Endodermal cell (in vitro differentiated cells): ENCODE measurements at regions not wholly inside any gene's neighbourhood (a gene's known extent, or its start where the extent isn't known, plus 50 kb on each side); places are given as distances from the start of the nearest gene placed in this dataset.

Source experiments
- DNase-seq: peaks from one replicate; pipeline ENCODE4 v3.0.0-alpha.2; 2017
- H3K27ac ChIP-seq: 2 replicates; pipeline ENCODE4 v1.5.1; 2013; ENCODE audit warnings: mild to moderate bottlenecking, low read depth, low read length, moderate library complexity
- H3K27me3 ChIP-seq: 2 replicates; pipeline ENCODE4 v1.6.1; 2013; ENCODE audit warnings: mild to moderate bottlenecking, low read length, moderate library complexity; ENCODE audit not compliant: insufficient read depth, control insufficient read depth, poor library complexity, severe bottlenecking
- H3K36me3 ChIP-seq: 2 replicates; pipeline ENCODE4 v1.7.0; 2013; ENCODE audit warnings: mild to moderate bottlenecking, low read length, moderate library complexity; ENCODE audit not compliant: control insufficient read depth, insufficient read depth
- H3K4me1 ChIP-seq: one replicate; pipeline ENCODE4 v1.7.0; 2013; ENCODE audit warnings: low read length; ENCODE audit not compliant: control insufficient read depth, insufficient read depth
- H3K4me3 ChIP-seq: 2 replicates; pipeline ENCODE4 v1.5.1; 2013; ENCODE audit warnings: mild to moderate bottlenecking, low read length, moderate library complexity
- H3K9ac ChIP-seq: 2 replicates; pipeline ENCODE4 v1.6.1; 2013; ENCODE audit warnings: mild to moderate bottlenecking, low read length, moderate library complexity; ENCODE audit not compliant: poor library complexity, severe bottlenecking; ENCODE audit errors: extremely low read depth
- H3K9me3 ChIP-seq: 2 replicates; pipeline ENCODE4 v1.6.1; 2013; ENCODE audit warnings: mild to moderate bottlenecking, low read length, moderate library complexity; ENCODE audit not compliant: control insufficient read depth
- H3K27ac Mint-ChIP-seq: 2 replicates; pipeline ENCODE4 v1.8.0; 2020; ENCODE audit warnings: mixed read lengths
- H3K27me3 Mint-ChIP-seq: 2 replicates; pipeline ENCODE4 v1.8.0; 2021; ENCODE audit warnings: mild to moderate bottlenecking, mixed read lengths; ENCODE audit not compliant: insufficient read depth
- H3K36me3 Mint-ChIP-seq: 2 replicates; pipeline ENCODE4 v1.8.0; 2020; ENCODE audit warnings: low read depth, mixed read lengths
- H3K4me1 Mint-ChIP-seq: 2 replicates; pipeline ENCODE4 v1.8.0; 2020; ENCODE audit warnings: mixed read lengths
- H3K4me3 Mint-ChIP-seq: 2 replicates; pipeline ENCODE4 v1.8.0; 2020; ENCODE audit warnings: mild to moderate bottlenecking, moderate library complexity, mixed read lengths
- H3K9me3 Mint-ChIP-seq: 2 replicates; pipeline ENCODE4 v1.8.0; 2020; ENCODE audit warnings: mild to moderate bottlenecking, mixed read lengths
- WGBS, 2 experiments: methylation state at CpG; one replicate each; pipeline versions ENCODE4 v1.1.5 to v1.1.7; 2013; ENCODE audit warnings: missing lambda C conversion rate in 2 of 2, mixed read lengths in 1 of 2; ENCODE audit not compliant: insufficient coverage in 1 of 2, insufficient read length in 1 of 2; 5-methylcytosine and 5-hydroxymethylcytosine counted together
- TF ChIP-seq, protein P1 (sequence below): fragments of 200-600 bp; sonication (generic); conservative IDR thresholded peaks from 2 replicates; pipeline ENCODE4 v1.5.0; 2021; ENCODE audit warnings: antibody characterized with exemption, mild to moderate bottlenecking

DNA sequence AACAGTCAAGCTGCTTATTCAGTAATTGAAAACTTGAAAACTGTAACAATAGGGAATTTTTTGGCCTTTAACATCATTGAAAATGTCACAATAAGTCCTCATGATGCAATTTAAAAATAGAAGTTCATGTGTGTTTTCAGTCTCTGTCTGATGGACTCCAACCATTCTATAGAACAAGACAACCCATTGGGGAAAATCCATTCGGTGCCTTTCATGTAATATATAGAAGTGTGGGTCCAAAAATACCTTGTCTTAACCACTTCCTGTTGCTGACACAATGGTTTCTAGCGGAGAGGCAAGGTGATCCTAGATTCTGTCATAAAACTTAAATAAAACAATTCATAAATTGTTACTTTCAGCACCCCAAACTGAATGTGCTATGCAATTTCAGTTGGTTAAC is 1131.3 kb upstream of the MAP3K7 start:
- H3K36me3 Mint-ChIP-seq: no peaks in the 10 kb centered on the region
- Histone ChIP-seq H3K4me1 (no peaks in the 10 kb centered on the region), H3K9ac (no peak overlapping the region), H3K27me3 (no peaks in the 10 kb centered on the region), H3K36me3 (no peaks in the 10 kb centered on the region), H3K4me3 (no peak overlapping the region), H3K9me3 (no peaks in the 10 kb centered on the region), H3K27ac (no peak overlapping the region)
- H3K27ac Mint-ChIP-seq: no peak overlapping the region
- 92% methylated on average over 2 of the region's 2 CpGs; no CpG with 5 or more reads in 1 of the 2 experiments for WGBS, 2 experiments
- H3K4me3 Mint-ChIP-seq: no peak overlapping the region
- TF ChIP-seq, protein P1, sequence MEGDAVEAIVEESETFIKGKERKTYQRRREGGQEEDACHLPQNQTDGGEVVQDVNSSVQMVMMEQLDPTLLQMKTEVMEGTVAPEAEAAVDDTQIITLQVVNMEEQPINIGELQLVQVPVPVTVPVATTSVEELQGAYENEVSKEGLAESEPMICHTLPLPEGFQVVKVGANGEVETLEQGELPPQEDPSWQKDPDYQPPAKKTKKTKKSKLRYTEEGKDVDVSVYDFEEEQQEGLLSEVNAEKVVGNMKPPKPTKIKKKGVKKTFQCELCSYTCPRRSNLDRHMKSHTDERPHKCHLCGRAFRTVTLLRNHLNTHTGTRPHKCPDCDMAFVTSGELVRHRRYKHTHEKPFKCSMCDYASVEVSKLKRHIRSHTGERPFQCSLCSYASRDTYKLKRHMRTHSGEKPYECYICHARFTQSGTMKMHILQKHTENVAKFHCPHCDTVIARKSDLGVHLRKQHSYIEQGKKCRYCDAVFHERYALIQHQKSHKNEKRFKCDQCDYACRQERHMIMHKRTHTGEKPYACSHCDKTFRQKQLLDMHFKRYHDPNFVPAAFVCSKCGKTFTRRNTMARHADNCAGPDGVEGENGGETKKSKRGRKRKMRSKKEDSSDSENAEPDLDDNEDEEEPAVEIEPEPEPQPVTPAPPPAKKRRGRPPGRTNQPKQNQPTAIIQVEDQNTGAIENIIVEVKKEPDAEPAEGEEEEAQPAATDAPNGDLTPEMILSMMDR: no peak
- H3K4me1 Mint-ChIP-seq: no peaks in the 10 kb centered on the region
- H3K9me3 Mint-ChIP-seq: no peaks in the 10 kb centered on the region
- DNase-seq: no peak
- H3K27me3 Mint-ChIP-seq: no peaks in the 10 kb centered on the region

DNA sequence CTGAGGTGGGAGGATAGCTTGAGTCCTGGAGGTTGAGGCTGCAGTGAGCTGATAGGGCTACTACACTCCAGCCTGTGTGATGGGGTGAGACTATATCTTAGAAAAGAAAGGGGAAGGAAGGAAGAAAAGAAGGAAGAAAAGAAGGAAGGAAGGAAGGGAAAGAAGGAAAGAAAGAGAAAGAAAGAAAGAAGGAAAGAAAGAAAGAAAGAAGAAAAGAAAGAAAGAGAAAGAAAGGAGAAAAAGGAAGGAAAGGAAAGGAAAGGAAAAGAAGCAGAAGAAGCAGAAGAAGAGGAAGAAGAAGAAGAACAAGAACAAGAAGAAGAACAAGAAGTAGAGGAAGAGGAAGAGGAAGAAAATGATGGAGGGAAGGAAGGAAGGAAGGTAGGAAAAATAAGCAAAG is 1130.2 kb upstream of the MAP3K7 start:
- Histone ChIP-seq H3K4me1 (no peaks in the 10 kb centered on the region), H3K27me3 (no peaks in the 10 kb centered on the region), H3K36me3 (no peaks in the 10 kb centered on the region), H3K9me3 (no peaks in the 10 kb centered on the region), H3K9ac (no peak overlapping the region), H3K4me3 (no peak overlapping the region), H3K27ac (no peak overlapping the region)
- no peak overlapping the region for H3K27ac Mint-ChIP-seq
- H3K4me1 Mint-ChIP-seq: no peaks in the 10 kb centered on the region
- no peaks in the 10 kb centered on the region for H3K36me3 Mint-ChIP-seq
- TF ChIP-seq, protein P1: no peak
- no peaks in the 10 kb centered on the region for H3K27me3 Mint-ChIP-seq
- H3K4me3 Mint-ChIP-seq: no peak overlapping the region
- DNase-seq: no peak
- no peaks in the 10 kb centered on the region for H3K9me3 Mint-ChIP-seq

DNA sequence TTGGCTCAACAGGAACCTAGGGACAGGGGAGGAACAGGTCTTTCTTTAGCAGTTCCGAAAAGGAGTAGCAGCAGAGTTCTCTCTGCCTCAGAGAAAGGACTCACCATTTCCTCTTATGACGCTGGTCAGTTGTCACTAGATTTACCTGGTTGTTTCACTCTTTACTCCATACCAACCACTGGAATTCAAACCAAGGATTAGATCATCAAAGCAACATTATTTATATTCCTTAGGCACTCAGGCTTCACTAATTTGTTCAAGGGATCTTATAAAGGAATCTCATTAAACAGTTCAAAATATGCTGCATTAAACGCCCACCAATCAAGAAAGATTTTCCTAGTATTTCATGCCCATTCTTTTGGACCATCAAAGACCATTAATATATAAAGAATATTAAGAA is 1129.5 kb upstream of the MAP3K7 start:
- Histone ChIP-seq H3K36me3 (no peaks in the 10 kb centered on the region), H3K9me3 (no peaks in the 10 kb centered on the region), H3K27ac (no peak overlapping the region), H3K4me1 (no peaks in the 10 kb centered on the region), H3K9ac (no peak overlapping the region), H3K27me3 (no peaks in the 10 kb centered on the region), H3K4me3 (no peak overlapping the region)
- Mint-ChIP-seq H3K27me3 (no peaks in the 10 kb centered on the region), H3K27ac (no peak overlapping the region), H3K9me3 (no peaks in the 10 kb centered on the region), H3K4me1 (no peaks in the 10 kb centered on the region), H3K4me3 (no peak overlapping the region), H3K36me3 (no peaks in the 10 kb centered on the region)
- TF ChIP-seq, protein P1: no peak
- WGBS, 2 experiments: 89 to 100% methylated on average over 2 to 3 of the region's 3 CpGs
- DNase-seq: no peak
